Keratinocyte (primary cell): ENCODE measurements at regions not wholly inside any gene's neighbourhood (a gene's known extent, or its start where the extent isn't known, plus 50 kb on each side); places are given as distances from the start of the nearest gene placed in this dataset.

ENCODE experiments used
- EZH2 ChIP-seq: IDR thresholded peaks from one replicate; pipeline ENCODE4 v1.6.1; 2012; ENCODE audit warnings: inconsistent platforms, mild to moderate bottlenecking, low read length, moderate library complexity
- TF ChIP-seq, protein P1 (sequence below), 3 experiments: IDR thresholded peaks in 1 of 3; conservative IDR thresholded peaks in 1 of 3; optimal IDR thresholded peaks in 1 of 3; 2 replicates in 2 of 3; 3 replicates in 1 of 3; pipeline versions ENCODE3 to v1.5.1; 2011; ENCODE audit warnings: low read length in 3 of 3, mild to moderate bottlenecking in 3 of 3, moderate library complexity in 2 of 3, control low read depth in 1 of 3, inconsistent platforms in 1 of 3; ENCODE audit not compliant: insufficient read depth in 2 of 3; ENCODE audit errors: extremely low read depth in 1 of 3

DNA sequence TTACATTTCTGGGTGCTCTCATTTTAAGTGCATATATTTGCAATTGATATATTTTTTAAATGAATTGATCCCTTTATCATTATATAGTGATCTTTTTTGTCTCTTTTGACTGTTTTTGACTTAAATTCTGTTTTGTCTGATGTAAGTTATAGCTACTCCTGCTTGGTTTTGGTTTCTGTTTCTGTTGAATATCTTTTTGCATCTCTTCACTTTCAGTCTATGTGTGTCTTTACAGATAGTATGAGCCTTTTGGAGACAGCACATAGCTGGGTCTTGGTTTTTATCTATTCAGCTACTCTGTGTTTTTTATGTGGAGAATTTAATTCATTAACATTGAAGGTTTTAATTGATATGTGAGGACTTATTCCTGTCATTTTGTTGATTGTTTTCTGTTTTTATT, 311.3 kb downstream of the SPATA31D1 start:
- TF ChIP-seq, protein P1, sequence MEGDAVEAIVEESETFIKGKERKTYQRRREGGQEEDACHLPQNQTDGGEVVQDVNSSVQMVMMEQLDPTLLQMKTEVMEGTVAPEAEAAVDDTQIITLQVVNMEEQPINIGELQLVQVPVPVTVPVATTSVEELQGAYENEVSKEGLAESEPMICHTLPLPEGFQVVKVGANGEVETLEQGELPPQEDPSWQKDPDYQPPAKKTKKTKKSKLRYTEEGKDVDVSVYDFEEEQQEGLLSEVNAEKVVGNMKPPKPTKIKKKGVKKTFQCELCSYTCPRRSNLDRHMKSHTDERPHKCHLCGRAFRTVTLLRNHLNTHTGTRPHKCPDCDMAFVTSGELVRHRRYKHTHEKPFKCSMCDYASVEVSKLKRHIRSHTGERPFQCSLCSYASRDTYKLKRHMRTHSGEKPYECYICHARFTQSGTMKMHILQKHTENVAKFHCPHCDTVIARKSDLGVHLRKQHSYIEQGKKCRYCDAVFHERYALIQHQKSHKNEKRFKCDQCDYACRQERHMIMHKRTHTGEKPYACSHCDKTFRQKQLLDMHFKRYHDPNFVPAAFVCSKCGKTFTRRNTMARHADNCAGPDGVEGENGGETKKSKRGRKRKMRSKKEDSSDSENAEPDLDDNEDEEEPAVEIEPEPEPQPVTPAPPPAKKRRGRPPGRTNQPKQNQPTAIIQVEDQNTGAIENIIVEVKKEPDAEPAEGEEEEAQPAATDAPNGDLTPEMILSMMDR (optimal IDR thresholded peaks at IDR 0.05 in 1 of 3, IDR thresholded peaks at IDR 0.05 in 1 of 3, conservative IDR thresholded peaks at IDR 0.05 in 1 of 3; ENCODE audit: extremely low read depth in 1 of 3, insufficient read depth in 2 of 3, low read length in 3 of 3): no peak
- no peak for TF ChIP-seq EZH2
